Eye (tissue), 1 donor: ENCODE measurements at regions not wholly inside any gene's neighbourhood (a gene's known extent, or its start where the extent isn't known, plus 50 kb on each side); places are given as distances from the start of the nearest gene placed in this dataset.
"Not testable (repeated sequence)": the region's sequence is repeated elsewhere in the genome, so short reads cannot be mapped to it uniquely, and the experiment has no call there.

ENCODE experiments used
- DNase-seq: peaks from one replicate; pipeline ENCODE4 v3.0.0-alpha.2; 2015

DNA sequence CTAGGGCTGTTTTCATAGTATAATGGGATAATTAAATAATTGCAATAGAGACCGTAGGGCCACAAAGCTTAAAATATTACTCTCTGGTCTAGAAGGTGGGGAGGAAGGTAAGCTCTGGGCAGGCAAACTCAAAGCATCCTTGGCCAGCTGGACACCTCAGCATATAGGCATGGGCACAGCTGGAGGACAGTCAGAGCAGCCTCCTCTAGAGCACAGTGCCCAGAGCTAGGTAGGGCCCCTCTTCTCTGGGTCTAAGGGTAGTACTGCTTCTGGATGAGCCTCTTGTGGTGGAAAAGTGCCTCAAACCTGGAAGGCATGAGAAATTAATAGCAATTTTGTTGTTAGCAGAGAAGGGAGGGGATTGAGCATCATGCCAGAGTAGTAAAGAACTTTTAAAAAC lies 116.9 kb upstream of the FOXN2 start:
- no peak for DNase-seq

DNA sequence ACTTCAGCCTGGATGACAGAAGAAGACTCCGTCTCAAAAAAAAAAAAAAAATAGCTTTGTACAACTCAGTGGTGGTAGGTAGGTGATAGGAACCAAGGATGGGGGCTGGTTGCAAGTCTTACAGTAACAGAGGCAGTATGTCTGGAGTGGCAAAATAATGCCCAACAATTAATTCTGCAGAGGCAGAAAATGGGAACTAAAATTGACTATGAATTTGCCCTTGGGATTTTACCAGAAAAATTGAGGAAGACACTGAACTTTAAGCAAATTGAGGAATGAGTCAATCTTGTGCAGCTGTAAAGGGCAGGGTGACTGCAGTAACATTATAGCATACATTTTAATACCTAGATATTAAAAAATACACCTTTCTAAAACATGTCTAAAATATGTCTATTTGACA lies 116.1 kb upstream of the FOXN2 start:
- no peak for DNase-seq

DNA sequence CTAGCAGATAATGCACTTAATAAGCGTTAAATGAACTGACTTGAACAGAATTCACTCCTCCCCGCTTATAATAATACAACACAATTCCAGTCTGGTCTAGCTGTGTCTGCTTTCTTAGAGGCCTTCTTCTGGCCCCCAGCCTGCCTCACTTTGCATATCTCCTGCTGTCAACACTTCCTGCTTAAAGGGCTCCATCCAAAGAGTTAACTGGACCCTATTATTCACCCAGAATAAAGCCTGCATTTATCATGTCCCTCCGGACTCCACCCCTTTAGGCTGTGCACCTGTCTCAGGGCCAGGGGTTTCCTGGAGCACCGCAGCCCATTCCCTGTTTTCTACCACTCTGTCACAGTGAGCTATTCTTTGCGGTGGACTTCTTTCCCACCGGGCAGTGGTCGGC lies 115.4 kb upstream of the FOXN2 start:
- no peak for DNase-seq

DNA sequence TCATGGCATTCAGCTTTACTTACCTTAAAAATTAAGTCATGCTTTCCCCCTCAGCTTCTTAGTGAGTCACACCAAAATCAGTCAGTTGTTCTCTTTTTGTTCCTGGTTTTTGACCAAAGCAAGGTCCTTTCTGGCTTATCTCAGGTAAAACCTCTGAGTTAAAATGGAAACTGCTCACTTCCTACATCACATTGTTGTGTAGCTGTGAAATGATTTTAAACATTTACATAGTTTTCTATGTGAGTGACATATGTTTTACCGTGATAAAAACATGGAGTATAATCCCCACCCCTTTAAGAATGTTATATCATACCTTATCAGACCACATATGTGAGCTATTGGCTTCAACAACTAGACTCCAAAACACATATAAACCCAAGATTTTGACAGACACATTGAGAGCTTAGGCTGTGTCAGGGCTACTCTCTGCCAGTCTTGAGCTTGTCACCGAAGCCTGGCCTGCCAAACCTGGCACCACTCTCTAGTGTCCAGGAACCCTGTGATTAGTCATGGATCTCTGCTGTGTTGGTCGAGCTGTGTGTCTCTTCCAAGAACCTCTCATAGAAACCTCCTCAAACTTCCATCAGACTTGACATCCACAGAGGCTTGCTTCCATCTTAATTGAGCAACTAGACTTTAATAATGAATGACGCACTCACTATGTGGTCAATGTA lies 113.7 kb upstream of the FOXN2 start:
- no peak for DNase-seq

DNA sequence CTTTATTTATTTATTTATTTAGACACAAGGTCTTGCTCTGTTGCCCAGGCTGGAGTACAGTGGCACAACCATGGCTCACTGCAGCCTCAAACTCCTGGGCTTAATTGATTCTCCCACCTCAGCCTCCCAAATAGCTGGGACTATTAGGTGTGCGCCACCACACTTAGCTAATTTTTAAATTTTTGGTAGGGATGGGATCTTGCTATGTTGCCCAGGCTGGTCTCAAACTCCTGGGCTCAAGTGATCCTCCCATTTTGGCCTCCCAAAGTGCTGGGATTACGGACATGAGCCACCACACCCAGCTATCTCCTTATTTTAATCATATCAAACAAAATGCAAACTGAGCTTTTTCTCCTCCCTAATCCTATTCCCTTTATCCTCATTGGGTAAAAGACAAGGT lies 113.0 kb upstream of the FOXN2 start:
- not testable (repeated sequence) for DNase-seq

DNA sequence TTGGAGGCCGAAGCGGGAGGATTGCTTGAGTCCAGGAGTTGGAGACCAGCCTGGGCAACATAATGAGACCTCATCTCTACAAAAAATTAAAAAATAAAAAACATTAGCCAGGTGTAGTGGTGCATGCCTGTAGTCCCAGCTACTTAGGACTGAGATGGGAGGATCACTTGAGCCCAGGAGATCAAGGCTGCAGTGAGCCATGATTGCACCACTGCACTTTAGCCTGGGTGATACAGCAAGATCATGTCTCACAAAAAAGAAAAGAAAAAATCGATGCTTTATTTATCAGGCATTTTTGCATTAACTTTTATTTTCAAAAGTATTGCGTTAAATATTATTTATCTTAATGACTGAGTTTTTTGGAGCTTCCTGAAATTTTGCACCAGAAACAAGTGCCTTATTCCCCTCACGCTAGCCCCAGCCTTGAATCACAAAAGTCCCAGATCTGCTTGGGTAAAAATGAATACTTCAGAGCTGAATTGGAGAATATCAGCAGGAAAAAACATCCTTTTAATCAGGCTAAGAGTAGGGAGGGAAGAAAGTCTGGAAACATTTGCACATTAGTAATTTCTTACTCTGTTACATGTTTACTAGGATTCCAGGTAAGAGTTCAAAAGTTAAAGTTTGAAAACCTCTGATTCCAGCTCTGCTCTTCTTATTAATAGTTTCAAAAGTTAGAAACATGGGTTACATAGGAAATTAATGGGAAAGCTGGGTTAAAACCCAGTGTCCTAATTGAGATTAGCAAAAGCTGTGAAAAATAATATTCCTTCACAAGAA lies 111.4 kb upstream of the FOXN2 start:
- no peak for DNase-seq

DNA sequence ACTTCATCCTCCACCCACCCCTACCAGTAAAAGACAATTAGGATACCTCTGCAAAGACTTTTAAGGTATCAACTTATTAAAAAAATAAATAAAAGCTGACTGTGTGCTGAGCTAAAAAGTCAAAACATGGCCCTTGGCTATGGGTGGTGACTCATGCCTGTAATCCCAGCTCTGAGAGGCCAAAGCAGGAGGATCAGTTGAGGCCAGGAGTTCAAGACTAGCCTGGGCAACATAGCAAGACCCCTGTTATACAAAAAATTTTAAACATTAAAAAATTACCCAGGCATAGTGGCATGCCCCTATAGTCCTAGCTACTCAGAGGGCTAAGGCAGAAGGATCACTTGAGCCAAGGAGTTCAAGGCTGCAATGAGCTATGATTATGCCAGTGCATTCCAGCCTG lies 110.8 kb upstream of the FOXN2 start:
- DNase-seq = no peak

DNA sequence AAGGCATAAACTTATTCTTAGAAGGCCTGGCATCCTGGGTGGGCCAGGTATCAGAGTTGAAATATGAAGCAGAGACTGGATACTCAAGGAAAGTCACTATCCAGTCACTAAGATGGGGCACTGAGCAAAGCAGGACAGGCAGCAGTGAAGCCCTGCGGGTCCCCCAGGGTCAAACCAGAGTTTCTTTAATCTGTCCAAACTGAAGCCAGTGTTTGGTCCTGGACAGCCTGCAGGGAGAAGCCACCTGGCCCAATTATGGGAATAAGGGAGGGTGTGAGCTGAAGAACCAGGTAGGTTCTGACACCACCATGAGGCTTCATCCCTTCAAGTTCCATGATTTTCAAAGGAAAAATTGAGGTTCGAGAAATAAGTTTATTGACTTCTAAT lies 109.7 kb upstream of the FOXN2 start:
- DNase-seq = no peak

DNA sequence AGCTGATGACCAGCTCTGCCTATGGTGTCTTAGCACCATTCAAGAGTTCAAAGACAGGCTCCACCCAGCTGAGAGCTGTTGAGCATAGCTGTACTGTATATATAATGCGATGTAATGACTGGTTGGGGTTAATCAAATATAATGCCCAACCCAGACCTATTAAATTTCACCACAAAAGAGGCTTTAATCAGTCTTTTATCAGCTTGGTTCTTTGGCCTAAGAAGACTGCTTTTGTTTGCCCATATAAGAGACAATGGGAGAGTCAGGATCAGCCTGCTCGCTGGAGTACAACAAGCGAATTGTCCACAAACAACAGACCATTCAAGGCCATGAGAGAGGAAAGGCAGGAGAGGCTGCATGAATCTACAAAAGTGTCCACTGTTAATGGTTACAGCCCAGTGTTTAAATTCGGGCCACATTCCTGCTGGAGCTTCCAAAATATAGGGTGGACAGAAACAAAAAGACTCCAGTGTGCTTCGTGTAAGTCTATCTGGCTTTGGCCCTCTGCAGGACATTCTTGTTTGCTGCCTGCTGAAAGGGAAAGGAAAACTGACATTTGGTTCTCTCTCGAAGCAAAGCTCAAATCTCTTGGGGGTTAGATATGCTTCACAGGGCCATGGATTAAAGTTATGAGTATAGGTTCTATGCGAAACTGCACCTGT lies 109.2 kb upstream of the FOXN2 start:
- peak; percentile 43 for DNase-seq

DNA sequence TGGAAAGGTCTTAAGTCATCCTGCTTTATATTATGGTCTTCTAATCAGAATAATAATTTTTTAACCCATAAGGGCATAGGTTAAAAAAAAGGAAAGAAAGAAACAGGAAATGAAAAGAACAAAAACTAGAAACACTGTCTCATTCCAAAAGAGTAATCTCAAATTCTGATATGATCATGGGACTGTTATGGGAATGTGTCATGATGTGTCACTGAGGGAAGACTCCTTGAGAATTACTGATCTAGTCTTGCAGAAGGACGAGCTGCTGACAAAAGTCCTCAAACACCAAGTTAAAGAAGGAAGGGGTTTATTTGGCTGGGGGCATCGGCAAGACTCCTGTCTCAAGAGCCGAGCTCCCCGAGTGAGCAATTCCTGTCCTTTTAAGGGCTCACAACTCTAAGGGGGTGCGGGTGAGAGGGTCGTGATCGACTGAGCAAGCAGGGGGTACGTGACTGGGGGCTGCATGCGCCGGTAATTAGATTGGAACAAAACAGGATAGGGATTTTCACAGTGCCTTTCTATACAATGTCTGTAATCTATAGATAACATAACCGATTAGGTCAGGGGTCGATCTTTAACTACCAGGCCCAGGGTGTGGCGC lies 108.3 kb upstream of the FOXN2 start:
- not testable (repeated sequence) for DNase-seq

DNA sequence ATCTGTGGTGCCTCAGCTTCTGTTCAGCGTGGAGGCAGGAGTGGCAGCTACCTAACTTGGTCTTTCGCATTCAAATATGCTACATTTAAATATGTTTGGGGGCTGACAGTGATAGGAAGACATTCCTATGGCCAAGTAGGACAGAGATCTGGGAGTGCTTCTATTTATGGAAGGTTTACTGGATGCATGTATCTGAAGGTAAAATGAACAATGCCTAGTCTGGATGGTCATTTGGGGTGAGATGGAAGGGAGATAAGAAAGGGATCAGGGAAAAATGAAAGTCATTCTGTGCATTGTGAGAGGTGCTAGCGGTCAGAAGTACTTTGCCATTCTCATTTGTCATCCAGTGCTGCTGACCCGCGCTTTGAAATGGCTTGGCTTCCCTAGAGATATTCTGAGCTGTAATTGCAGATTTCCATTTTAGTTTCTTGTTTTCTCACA lies 107.3 kb upstream of the FOXN2 start:
- no peak for DNase-seq

DNA sequence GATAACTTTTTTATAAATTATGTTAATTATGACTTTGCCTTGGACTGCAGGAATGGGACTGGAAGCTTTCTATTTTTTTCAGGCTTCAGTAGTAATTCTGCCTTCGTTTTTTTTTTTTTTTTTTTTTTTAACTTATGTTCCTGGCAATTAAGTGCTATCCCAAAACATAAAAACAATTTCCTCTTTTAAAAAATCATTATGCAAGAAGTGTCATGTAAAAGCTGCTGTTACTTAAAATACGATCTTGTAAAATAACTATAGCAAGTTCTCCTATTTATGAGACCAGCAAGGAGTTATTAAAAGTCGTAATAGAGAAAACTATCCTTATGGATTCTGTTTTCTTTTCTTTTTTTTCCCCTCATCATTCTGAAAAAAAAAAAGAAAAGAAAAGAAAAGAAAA lies 106.6 kb upstream of the FOXN2 start:
- DNase-seq = no peak

DNA sequence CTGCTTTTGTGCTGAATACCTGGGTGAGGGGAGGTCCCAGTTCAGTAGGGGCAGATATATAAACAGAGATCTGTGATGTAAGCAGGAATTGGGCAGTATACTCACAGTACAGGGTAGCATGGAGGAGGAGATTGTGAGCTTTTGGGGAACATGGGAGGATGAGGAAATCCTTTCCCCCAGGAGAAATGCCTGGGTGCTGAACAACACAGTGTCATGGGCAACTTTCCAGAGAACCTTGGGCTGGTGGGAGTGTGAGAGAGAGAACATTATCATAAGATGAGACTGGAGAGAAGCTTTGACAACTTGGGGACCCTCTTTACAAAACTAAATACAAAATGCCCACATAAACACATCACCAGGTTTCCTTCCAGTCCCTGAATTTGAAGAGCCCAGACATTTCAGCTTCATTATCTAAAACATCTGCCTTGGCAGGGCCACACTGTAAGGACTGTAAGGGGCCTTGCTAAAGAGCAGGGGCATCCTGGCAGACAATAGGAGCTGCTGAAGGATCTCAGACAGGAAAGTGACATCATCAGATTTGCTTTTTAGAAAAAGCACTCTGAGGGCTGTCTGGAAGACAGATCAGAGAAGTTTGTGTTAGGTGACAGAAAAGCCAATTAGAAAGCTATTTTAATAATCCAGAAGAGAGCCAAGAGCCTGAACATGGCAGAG lies 105.1 kb upstream of the FOXN2 start:
- DNase-seq = peak; percentile 31

DNA sequence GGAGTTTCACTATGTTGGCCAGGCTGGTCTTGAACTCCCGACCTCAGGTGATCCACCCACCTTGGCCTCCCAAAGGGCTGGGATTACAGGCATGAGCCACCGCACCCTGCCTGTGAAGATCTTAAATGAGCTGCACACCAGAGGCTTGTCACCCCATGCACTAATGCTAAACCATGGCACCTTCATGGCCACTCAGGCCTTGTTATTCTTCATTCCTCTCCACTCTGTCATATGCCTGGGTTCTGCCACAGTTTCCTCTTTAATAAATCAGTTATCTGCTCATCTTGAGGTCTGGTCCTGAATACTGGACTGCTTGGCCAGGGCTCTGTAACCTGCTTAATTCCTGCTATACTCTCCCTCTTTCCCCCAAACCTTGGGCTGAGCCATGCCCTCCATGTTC lies 104.3 kb upstream of the FOXN2 start:
- DNase-seq = no peak

DNA sequence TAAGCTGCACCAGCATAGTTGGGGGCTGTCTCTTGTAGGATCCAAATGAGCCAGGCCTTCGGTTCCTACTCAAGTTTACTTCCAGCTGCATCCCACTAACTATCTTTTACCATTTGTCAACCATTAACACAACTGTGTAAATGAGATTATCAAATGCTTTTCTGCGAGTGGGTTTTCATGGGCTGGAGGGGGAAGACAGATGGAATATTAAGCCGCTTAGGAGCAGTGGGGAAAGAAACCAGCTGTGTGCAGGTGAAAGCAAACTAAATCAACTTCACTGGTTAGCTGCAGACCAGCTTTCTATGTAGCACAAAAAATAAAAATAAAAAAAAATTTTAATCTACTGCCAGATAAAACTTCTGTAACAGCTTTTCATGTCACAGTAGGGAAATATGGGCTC lies 100.8 kb upstream of the FOXN2 start:
- no peak for DNase-seq

DNA sequence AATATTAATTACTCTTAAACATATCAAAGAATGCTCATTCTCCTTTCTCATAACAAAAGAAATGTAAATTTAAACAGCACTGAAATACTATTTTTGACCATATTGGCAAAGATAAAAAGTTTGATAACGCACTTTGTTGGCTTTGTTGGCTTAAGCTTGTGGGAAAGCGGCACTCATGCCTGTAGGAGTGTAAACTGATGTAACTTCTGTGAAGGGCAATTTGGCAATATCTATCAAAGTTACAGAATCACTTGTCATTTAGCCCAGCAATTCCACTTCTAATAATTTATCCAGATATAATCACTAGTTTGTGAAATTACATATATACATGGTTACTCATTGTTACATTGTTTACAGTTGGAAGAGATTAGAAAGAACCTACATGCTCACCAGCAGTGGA lies 96.3 kb upstream of the FOXN2 start:
- DNase-seq = no peak

DNA sequence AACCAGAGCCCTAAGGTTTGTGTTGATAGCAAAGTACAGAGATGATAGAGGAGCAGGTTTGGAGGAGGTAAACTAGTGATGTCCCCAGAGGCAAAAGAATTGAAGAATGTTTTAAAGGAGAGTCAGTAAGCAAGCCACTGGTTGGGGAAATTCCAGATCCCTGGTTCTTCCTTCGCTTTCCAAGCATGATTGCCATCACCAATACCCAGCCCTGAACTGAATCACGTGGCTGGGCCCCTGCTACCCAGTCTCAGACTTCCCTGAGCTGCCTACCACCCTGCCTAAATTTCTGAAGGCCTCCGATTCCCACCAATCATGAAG lies 95.3 kb upstream of the FOXN2 start:
- no peak for DNase-seq

DNA sequence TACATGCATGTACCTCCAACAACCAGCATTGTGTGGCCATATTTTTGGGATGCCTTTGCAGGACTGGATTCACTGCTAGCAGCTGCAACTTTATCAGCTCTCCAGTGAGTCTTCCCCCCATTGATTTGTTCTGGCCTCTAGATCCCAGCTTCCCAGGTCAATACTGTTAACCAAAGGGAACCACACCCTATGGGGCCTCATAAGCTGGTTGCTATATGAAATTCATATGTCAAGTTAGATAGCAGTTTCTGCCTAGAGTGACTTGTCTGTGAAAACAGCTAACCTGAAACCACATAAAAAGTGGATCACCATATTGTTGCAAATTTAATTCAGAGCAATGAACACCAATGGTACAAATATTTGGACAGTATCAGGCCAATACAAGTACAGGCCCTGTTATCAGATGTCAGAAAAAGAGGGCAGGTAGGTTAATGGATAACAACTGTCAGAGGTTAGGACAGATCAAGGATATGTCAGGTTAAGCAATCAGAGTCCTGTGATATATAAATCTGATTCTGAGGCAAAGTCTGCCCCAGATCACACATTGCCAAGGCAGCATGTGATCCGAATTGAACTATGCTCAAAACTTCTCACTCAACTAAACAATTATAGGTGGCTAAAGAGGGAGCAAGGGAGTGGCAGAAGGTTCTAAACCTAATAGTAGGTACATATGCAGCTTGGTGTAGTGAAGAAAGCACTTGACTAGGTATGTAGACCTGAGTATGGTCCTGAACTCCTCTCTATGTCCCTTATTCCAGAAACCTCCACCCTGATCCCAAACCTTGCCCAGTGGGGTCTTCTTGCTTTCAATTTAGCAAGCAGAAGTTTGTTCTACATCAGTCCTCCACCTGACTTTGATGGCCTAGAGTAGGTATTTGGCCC lies 94.7 kb upstream of the FOXN2 start:
- no peak for DNase-seq

DNA sequence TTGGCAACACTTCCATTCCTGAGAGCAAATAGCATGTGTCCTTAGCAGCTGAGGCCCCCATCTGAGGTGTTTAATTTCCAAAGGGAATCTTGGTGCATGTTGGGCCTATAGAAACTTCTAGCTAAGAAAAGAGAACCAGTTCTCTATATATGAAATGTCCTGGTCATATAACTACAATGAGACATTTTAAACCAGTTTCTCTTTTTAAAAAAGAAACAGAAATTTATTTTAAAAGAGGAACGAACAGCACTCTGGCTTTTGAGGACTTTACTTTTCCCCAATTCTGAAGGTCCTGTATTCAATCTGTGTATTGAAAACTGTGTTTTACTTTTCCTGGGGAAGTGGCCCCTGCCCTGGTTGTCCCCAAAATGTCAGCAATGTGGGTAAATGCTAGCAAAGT lies 94.0 kb upstream of the FOXN2 start:
- no peak for DNase-seq

DNA sequence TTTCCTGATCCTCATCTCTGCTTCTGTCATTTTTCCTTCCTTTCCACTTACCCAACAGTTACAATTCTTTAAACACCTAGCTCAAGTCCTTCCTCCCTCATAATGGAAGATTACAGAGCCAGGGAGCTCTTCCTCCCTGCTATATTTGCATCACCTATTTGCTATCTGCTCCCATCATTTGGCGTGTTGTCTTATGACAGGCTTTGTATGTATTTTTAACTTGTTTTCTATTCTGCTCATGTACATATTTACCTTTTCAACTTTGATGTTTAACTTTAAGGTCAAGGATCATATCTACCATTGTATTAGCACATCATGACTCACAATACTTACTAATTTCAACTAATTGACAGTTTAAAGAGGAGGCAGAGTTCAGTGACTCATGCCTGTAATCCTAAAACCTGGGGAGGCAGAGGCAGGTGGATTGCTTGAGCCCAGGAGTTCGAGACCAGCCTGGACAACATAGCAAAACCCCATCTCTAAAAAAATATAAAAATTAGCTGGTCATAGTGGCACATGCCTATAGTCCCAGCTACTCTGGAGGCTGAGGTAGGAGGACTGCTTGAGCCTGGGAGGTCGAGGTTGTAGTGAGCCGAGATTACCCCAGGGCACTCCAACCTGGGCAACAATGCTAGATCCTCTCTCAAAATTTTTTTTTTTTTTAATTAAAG lies 92.5 kb upstream of the FOXN2 start:
- DNase-seq = no peak

DNA sequence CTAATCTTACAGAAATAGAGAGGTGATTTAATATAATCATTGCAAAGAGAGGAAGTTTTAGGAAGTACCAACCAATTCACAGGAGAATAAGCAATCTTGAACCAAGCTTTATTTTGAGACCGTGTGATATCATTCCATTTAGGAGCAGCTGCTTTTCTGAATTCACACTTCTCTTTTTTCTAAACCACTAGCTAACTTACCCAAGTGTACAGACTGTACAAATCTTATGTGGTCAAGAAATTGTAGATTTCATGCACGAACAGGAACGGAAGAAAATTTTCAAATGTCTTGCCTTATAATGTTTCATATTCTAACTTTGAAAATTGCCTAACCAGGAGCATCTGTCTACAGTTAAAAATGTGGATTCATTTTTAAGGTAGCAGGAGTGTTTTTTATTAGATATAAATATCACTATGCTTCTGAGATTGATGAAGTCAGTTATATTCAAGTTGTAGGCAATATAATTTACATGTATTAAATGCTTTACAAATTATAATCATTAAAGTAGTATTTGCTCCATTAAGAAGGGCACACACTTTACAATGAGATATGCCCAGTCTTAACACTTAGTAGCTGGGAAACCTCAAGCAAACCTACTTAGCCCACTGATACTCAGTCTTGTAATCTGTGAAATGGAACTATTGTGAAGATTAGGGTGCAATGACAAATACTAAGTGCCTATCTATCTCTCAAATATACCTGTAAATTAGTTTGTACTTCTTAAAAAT lies 86.7 kb upstream of the FOXN2 start:
- no peak for DNase-seq
